Suppressor macrophage treated with lipopolysaccharide for 4 hours (primary cell): ENCODE measurements at regions not wholly inside any gene's neighbourhood (a gene's known extent, or its start where the extent isn't known, plus 50 kb on each side); places are given as distances from the start of the nearest gene placed in this dataset.
A peak's percentile ranks its signal among the peaks of the same experiment; 100 is the strongest.

Experiments used
- DNase-seq: peaks from one replicate; pipeline ENCODE4 v3.0.0-alpha.2; 2020

DNA sequence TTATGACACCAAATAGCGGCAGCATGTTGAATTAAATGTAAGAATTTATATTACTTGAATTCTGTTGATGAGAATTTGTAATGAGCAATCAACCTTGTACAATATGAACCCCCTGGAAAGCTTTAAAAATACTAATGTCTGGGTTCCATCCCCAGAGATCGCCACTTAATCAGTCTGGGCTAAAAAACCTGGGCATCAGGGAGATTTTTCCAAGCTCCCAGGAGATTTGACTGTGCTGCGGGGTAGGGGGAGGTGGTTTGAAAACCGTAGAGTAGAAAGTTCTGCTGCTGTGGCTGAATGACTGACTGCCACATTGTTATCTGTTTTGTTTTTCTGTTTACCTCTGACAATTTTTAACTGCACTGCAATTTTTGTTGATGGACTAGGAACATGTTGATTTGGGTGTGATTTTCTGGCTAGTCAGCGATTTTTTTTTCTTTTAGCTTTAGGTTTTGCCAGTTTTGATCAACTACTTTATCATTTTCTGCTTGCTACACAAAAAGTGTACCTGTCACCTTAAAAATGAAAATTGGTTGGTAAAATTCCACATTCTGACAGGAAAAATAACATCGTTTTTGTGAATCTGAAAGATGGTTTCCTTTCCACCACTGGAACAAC, 79.3 kb downstream of the PCTP start:
- no peak for DNase-seq

DNA sequence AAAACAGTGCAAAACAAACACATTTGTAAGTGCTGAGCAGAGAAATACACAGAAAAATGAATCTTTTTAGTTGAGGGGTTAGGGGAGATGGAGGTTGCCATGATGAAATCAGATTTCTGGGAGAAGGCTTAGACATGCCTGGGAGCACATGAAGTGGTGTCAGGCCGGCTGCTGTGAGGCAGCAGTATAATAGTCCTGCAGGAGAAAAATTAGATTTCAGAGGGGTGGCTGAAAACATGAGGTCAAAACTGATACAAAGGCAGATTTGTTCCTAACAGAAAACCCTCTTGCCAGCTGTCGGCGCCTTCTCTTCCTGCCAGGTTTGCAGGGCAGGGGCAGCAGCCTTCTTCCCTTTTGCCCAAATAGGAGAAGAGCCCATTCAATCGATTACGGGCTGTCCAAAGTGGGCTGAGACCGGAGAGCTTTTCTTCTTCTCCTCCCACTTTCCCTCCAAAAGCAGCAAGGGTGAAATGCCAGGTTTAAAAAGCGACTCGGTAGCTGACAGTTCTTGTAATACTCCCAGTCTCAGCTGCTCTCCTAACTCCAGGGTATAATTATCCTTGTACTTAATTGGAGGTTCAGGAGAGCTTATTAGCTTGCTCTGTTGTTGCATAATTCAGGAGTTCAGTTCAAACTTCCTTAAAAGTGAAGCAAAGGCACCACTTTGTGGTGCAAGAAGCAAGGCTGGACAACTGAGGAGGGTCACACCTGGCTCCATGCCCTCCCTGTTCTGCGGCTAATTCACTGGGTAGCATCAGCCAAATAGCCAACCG, 80.0 kb downstream of the PCTP start:
- no peak for DNase-seq

DNA sequence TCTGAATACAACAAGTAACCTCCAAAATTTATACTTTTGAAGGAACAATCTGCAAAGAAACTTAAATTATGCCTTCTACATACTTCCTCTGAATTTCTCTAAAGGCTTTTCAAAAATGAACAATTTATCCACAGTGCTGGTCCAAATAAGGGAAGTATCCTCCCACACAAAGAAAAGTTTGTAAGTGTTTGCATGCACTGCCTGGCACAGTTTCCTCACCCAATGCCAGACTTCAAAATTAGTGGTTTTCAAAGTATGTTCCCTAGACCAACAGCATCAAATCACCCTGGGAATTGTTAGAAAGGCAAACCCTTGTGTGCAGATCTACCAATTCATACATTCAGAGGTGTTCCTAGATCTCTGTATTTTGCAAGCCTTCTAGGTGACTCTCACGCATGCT, 82.5 kb downstream of the PCTP start:
- DNase-seq: peak; percentile 42

DNA sequence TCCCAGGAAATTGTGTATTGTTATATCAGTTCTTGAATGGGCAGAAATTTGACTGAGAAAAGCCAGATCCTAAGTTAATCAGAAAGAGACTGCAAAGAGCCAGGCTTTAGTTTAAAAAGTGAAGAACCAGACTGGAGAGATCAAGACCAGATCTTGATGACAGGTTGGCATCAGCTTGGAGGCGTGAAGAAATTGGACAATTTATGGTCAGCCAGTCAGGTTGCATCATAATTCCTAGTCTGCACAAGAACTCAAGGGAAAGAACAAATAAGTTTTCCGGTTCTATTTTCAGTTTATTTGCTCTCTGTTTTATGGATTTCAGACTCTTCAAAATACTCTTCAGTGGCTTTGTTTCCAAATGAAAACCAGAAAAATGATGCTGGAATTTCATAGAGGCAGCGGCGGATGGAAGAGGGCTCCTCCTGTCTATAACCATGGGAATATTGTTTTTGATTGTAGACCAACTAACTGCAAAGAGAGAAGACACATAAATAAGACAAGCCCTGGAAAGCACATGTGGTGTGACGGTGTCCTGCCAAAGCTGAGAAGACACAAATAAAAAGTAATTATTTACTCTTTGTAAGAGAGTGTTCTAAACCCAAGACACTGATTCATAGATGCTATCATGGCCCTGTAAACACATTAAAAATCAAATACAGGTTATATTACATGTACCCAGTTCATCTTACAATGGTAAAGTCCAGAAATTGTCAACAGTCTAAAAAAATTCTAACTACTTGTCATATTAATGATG, 91.7 kb downstream of the PCTP start:
- DNase-seq: no peak

DNA sequence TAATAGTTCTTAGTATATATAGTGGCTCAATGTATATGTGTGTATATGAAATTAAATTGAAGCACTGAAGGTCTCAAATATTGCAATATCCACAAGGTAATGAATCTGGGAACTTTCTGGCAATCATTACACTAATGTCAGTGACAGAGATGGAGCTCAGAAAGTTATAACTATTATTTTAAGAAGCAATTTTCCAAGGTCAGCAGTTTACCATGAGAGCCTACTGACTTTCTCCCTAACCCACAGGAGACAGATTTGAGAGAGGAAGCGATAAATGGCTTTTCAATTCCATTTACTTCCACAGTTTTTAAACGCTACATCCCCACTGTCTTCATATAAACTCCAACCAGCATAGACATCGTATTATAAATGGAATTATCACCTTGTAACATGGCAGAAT, 92.9 kb downstream of the PCTP start:
- no peak for DNase-seq

DNA sequence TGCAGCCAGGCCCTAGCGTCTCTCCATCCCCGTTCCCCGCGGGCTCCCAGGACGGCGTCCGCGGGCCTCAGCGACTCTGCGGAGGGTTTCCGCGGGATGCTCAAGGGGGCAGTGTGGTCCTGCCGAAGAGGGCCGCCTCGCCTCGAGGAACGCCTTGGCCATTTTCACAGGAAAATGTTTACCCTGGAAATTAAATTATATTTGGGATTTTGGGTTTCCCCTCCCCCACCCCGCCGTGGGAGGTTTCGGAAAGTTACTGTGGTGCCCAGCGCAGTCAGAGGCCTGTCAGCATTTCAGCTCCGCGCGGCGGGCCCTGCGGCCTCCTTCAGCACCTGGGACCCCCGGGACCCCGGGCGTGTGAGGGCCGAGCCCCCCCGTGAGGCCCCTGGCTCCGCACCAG, 94.5 kb downstream of the PCTP start:
- peak; percentile 38 for DNase-seq

DNA sequence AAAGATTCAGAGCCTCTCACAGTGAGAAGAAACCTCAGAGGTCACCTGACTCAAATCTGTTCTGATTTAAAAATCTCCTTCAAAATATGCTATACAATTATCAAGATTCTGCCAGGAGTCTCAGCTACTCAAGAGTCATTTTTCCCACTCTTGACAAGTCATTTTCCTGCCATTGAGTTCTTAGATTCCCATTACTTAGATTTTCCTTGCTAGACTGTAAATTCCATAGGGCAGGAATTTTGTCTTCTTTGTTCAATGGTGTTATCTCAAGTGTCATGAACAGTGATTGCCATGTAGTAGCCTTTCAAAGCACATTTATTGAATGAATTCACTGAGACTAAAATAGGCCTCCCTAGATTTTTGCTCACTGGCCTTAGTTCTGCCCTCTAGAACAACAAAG, 95.9 kb downstream of the PCTP start:
- DNase-seq: no peak

DNA sequence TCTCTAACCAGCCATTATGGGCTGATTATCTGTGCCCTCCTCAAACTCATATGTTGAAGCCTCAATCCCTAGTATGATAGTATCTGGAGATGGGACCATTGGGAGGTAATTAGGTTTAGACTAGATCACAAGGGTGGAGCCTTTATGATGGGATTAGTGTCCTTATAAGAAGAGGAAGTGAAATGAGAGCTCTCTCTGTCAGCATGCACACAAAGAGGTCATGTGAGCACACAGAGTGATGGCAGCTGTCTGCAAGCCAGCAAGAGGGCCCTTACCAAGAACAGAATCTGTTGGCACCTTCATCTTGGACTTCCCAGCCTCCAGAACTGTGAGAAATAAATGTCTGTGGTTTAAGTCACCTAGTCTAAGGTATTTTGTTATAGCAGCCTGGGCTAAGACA, 101.9 kb downstream of the PCTP start:
- peak; percentile 6 for DNase-seq

DNA sequence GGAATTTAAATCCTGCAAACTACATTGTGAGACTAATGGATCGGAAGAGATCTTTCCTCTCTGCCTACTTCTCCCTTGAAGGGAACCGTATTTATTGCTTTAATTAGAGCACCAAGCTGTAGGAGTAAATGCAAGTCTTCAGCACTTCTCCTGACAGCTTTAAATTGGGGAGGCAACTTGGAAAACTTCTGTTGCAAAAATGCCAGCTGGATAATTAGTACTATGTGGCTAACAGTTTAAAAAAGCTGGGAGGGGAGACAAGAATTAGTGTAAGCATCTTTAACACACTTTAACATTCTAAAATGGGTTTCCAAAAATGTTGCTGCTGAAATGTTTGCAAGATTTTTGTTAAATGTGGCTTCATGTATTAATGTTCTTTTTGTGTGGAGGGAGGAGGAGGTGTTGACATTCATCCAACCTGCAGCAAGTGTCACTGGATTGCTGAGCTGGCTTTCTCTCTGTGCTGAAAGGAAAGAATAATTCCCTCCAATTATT, 108.5 kb downstream of the PCTP start:
- DNase-seq: no peak

DNA sequence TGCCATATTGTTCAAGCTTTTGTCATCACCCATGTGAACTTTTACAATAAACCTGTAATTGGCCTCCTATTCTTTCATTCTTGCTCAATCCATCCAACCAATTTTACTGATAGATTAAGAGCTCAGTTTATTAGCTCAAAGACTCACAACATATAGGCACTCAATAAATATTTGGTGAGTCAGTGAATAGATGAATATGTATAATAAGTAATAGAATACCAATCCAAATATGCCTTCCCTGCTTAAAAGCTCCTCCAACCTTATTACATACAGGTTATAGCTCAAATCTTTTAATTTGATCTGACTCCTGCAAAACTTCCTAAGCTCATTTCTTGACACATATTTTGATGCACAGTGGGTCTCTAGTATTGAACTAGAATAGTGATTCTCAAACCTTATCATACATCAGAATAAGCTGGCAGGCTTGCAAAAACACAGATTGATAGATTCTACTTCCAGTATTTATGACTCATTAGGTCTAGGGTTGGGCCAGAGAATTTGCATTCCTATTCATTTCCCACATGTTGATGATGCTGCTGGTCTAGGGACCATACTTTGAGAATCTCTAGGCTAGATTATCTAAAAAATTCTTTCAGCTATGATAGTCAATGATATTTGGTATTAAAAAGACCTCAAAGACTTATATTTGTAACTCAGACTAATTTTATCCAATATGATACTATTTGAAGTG, 114.4 kb downstream of the PCTP start:
- DNase-seq: no peak

DNA sequence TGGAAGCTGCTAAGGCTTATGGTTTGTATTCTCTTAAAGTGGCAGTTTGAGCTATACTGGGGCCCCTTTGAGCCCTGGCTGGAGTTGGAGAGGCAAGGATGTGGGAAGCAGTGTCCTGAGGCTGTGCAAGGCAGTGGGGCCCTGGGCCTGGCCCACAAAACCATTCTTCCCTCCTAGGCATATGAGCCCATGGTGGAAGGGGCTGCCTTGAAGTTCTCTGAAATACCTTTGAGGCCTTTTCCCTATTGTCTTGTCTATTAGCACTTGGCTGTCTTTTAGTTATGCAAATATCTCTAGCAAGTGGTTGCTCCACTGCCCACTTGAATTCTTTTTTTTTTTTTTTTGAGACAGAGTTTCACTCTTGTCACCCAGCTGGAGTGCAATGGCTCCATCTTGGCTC, 119.2 kb downstream of the PCTP start:
- no peak for DNase-seq

DNA sequence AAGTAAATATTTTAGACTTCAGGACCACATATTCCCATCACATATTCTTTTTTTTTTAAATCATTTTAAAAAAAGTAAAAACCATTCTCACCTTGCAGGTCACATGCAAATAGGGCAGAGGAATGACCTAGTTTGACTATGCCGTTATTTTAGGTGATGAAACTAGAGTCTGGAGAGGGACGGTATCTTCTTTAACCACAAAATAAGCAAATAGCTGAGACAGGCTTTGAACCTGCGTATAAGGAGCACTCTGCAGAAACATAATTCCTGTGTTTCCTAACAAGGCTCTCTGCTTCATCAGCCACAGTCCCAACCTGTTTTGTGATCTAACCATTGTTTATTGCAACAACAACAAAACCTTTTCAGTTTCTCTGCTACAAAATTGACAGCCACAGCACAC, 121.5 kb downstream of the PCTP start:
- no peak for DNase-seq

DNA sequence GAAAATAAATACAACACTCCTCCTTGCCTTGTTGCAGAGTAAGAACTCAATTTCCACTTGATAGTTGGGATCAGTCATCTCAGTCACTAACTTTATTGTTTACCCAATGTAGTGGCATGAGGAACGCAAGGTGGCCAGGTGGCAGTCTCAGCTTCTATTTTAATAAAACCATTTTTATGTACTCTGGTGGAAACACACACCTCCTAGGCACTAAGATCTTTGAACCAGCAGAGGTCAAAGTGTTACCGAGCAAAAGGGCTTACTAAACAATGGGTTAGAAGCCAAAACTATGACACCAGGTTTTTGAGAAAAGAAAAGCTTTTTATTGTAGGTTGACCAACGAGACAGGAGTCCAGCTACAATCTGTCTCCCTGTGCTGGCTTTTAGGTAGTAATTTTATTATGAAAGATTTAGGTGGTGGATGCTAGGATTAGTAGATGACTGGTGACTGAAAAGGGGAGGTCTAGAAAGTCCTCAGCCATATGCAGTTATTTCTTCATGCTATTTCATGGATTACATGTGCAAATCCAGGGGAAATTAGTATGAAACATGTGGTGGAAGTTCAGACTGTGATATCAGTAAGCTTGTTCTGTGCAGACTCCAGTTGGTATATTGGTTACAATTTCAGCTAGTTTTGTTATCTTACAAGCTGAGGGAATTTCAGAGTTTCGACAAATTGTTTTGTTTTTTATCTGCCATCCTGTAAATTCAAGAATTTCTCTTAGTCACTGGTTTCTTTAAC, 122.3 kb downstream of the PCTP start:
- DNase-seq: no peak

DNA sequence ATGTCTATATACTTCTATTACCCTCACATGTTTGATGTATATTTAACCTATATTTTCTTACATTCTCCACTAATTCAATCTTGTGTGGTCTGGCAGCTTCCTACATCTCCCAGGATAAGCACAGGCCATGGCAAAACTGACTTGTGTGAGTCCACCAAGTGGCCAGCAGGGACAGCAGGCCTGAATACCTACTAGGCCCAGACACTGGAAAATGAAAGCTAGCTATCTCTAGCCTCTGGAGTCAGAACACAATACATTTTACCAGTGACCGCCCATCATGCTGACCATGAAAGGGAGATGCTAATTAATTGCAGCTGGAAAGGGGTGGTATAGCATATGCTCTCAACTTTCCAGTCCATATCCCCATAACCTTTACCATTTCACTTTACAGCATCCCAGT, 132.3 kb downstream of the PCTP start:
- DNase-seq: no peak

DNA sequence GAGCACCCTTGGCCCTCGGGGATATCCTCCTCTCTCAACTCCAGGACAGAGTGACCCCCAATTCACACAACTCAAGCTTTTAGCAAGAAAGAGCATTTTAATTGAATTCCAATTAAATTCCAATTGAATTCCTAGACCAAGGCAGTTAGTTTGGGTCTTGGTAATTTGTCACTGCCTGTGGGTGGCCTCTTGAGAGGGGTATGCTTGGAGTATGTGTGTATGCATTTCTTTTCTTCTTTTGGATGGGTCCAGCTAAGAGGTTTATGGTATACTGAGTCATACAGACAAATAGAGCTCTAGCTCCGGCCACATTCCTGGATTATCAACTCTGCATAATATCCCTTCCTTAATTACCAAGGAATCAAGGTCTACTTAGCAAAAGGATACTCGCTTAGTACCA, 136.7 kb downstream of the PCTP start:
- DNase-seq: no peak

DNA sequence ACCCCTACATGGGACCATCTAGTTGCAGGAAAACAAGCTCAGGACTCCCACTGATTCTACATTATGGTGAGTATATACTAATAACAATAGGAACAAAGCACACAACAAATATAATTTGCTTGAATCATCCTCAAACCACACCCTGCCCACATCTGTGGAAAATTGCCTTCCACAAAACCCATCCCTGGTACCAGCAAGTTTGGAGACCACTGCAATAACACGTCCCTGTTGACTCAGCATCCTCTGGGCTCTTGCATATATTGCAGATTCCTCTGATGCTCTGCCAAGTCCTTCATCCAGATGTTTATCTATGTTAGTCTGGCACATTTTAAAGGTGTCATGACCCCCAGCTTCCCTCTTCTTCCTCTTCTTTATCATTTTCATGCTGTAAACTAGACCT, 138.4 kb downstream of the PCTP start:
- no peak for DNase-seq

DNA sequence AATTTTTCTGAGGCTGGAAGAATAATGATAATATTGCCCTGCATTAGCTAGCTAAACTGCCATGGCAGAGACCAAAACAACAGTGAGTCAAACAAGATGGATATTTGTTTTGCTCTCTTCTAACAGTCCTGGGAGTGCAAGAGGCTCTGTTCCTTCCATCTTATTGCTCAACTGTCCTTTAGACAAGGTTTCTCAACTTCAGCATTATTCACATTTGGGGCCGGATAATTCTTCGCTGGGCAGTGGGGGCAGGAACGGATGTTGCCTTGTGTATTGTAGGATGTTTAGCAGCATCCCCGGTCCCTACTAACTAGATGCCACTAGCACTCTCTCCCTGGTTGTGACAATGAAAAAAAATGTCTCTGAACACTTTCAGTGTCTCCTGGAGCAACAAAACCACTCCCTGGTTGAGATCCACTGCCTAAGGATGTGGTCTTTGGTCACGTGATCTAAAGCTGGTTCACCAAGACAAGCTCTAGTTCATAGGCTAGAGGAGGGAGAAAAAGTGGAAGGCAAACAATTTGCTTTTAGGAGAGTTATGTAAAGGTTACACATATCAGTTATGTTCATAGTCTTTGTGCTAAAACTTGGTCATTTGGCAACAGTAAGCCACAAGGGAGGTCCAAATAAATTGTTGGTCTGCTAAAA, 144.4 kb downstream of the PCTP start:
- DNase-seq: no peak

DNA sequence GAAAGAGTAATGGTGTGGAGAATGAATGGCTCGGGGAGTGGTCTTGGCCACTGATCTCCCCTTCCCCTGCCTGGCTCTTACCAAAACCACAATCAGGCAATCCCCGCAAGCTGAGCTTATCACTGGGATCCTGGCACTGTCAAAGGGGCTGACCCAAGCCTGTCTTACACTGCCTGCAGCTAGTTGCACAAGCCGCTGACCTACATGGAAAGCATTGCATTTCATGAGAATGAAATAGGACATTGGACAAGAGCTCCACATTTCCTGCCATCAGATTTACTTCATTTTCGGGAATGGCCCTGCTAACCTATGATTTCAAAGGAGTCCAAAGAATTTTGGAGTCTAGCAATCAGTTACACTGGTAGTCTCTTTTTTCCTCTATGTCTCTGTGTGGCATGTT, 146.4 kb downstream of the PCTP start:
- no peak for DNase-seq

DNA sequence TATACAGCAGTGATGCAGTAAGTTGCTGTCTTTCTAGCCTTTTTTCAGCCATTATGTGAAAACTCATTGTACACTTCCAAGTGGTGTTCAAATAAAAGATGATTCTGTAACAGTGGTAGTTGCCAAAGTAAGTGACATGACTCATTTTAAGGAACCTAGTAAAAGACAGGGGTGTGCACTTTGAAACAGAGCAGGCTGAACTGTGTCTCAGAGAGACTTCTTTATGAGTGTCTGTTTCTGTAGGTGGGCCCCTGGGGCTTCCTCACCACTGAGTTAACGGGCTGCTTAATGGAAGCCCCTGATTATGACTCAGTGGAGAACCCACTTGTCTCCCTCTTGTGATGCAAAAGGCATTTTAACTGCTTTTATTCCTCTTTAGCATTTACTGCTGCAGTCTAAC, 147.3 kb downstream of the PCTP start:
- DNase-seq: no peak

DNA sequence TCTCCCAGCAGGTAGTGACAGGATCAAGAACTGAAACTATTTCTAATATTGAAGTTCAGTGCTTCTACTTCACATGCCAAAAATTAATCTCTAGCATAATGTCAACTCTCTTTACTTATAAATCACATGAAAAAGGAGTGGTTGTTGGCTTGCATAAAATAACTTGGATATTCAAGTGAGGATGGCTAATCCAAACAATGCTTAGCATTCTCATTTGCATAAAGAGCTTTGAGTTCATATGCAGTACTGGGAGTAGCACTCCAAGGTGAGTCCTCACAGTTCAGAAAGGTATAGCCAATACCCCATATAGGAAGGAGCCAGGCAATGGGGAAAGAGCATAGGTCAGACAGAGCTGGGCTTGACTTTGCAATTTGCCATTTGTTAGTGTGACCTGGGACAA, 149.3 kb downstream of the PCTP start:
- DNase-seq: no peak

DNA sequence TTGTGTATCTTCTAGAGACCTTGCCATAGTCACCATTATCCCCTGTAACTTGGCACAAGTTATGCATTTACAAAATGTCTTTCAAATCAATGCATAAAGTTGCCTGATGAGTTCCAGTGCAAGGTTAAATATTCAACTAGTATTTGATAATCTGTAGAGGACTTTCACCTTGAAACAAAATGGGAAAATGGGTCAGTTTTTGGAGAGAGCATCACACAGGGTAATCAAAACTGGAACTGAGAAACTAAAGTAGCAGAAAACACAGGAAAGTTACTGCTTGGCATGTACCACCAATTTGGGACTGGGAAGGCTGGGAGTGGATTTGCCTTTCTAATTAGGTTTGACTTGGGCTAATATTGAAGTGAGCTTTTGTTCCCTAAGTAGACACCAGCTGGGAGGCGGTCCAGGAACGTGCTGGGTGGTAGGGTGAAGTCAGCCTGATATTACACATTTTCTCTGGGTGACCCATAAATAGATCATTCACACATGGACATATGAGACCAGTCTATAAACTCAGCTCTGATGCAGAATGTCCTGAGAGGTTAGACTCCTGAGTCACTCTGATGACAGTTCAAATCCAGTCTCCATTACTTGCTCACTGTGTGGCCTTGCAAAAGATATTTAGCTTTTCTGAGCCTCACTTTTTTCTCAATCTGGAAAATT, 152.3 kb downstream of the PCTP start:
- no peak for DNase-seq

DNA sequence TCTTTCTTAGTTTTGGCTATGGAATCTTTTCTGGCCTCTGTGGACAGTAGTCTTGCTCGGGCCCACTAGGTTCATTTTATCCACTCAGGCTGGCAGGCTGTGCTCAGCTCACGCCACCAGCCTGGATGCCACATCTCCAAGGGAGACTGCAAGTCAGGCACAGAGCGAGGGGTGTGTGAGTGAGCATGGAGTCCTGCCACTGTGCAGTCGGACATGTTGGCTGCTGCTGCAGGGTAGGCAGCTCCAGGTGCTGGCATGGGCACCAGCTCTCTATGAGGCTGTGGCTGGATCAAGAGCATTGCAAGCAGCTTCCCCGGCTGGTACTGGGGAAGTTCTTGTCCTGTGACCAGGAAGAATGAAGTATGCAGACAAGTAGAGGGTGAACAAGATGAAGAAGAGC, 158.9 kb downstream of the PCTP start:
- no peak for DNase-seq
